GM19239 (cell line): ENCODE measurements at regions not wholly inside any gene's neighbourhood (a gene's known extent, or its start where the extent isn't known, plus 50 kb on each side); places are given as distances from the start of the nearest gene placed in this dataset.
"Not testable (repeated sequence)": the region's sequence is repeated elsewhere in the genome, so short reads cannot be mapped to it uniquely, and the experiment has no call there.

ENCODE experiments used
- DNase-seq: peaks from one replicate; pipeline ENCODE4 v3.0.0; 2011; ENCODE audit warnings: low spot score; ENCODE audit not compliant: insufficient read length
- FAIRE-seq: peaks from 2 replicates; lab custom pipeline; 2011; peaks lifted over from hg19 to GRCh38; lab: Jason Lieb, UNC

GRCh38 chr4:95779447-95779846, 60.4 kb upstream of the PDHA2 start:
- FAIRE-seq (no peak), DNase-seq (no peak)

DNA sequence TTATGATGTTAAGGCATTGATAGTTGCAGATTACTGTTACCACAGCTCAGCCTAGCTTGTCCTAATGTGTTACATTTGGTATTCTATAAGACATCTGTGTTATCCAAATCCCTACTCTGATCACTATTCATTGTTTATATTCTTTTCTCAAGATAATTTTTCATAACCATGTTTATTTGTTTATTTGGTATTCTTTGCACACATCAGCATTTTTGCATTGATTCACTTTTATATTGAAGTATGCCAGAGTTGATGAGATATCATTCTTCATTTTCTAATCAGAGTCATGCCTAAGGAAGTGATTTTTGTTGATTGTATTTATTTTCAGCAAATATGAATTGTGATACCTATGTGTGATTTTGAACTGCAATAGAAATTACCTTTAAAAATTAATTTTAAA, 61.2 kb upstream of the PDHA2 start:
- FAIRE-seq (no peak), DNase-seq (no peak)

DNA sequence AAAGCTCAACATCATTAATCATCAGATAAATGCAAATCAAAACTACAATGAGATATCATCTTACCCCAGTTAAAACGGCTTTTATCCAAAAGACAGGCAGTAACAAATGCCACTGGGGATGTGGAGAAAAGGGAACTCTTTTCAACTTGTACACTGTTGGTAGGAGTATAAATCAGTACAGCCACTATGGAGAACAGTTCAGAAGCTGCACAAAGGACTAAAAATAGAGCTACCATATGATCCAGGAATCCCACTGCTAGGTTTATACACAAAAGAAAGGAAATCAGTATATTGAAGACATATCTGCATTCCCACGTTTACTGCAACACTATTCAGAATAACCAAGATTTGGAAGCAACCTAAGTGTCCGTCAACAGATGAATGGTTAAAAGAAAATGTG, 69.3 kb upstream of the PDHA2 start:
- FAIRE-seq, DNase-seq: not testable (repeated sequence)

GRCh38 chr4:95764961-95765360, 74.9 kb upstream of the PDHA2 start:
- FAIRE-seq (no peak), DNase-seq (no peak)

DNA sequence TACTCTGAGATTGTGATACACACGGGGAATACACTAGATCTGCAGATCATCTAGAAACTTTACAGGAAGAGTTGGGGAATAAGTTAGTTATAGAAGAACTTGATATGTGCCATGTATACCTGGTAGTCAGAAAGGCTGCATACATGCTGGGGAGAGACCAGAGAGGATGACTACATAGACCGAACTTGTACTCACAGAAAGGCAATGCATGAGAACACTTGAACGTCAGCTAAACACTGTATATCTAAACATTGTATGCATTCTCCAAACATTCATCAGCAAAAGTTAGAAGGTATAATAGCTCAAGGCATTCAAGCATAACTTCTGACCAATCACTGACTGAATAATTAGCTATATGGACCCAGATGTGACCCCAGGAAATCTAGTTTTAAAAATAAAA, 78.0 kb upstream of the PDHA2 start:
- no peak for DNase-seq
- FAIRE-seq, result no peak

DNA sequence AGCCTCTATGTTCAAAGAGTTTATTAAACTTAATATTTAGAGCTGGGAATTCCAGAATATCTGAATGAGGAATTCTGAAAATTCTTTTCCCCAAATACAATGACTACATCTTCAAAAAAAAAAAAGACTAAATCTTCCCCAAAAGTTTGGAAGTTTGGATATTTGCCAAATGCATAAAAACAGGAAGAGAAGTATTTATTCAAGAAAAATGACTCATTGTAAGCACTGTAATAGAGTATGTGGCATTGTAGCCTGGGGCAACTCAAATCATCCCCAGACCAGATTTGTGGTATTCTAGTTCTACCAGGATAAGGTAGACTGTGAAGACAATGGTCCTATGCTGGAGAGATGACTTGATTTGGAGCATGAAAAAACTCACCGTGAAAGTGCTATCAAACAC, 78.5 kb upstream of the PDHA2 start:
- DNase-seq (no peak), FAIRE-seq (no peak)

GRCh38 chr4:95760646-95761045, 79.2 kb upstream of the PDHA2 start:
- FAIRE-seq, DNase-seq: not testable (repeated sequence)

DNA sequence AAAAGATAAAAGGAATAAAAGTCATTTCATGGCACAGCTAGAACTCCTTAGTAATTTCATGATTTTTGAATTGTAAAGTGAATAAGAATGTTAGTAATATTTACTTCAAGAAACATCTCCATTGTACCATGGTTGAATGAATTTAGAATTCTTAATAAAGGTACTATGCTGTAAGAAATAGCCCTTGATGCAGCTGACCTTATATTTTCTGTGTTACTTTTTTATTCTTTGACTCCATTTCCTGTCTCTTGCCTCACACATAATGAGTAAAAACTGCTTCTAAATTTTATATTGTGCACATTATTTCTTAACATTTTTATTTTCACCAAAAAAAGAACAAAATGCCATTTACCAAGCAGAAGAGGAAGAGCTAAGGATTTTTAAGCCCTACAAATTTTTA, 81.9 kb upstream of the PDHA2 start:
- FAIRE-seq (no peak), DNase-seq (no peak)

DNA sequence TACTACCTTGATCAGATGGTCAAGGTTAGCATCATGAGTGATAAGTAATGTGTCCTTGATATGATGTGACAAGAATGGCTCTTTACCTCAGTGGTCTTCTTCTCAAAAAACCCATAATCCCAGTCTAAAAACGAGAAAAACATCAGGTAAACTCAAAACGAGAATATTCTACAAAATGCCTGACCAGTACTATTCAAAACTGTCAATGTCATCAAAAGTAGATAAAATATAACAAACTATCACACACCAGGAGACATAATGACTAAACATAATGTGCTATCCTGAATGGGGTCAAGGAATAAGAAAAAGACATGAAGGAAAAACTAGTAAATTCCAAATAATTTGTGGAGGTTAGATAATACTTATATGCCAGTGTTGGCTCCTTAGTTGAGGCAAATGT, 85.2 kb upstream of the PDHA2 start:
- DNase-seq, result no peak

DNA sequence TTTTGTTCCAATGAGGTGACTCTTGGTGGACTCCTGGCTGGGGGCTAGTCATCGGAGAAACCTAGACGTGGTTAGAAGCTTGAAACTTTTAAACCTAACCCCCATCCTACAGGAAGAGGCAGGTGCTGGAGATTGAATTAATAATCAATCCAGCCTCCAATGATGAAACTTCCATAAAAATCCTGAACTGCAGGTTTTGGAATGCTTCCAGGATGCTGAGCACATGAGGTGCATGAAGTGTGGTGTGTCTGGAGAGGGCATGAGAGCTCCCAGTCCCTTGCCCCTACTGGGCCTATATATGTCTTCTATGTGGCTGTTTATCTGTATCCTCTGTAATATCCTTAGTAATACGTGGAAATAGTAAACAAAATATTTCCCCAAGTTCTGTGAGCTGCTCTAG, 90.7 kb upstream of the PDHA2 start:
- FAIRE-seq (no peak), DNase-seq (no peak)

More for the DNA sequence above, 85.2 kb upstream of the PDHA2 start:
- no peak for FAIRE-seq

- DNase-seq (no peak), FAIRE-seq (no peak)
Observed at GRCh38 chr4:95742872-95743271, 97.0 kb upstream of the PDHA2 start.

GRCh38 chr4:95742179-95742578, 97.7 kb upstream of the PDHA2 start:
- FAIRE-seq (no peak), DNase-seq (no peak)

DNA sequence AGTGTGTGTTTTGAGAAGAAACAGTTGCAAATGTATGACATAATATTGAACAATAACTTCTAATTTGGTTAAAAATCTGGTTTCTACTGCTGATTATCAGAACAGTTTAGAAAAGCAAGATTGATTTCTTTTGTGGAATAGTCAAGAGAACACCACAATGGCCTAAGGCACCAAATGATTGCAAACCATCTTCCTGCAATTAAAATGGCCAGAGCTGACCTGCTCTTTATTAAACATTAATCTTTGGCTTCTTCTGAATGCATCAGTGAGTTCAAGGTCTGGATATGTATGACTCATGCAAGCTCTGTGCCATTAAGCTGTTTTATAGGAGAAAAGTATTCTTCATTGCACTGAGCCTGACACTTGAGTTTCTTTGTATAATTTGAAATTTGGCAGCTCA, 107.8 kb upstream of the PDHA2 start:
- no peak for DNase-seq
- FAIRE-seq, result no peak

GRCh38 chr4:95729596-95729995, 110.3 kb upstream of the PDHA2 start:
- FAIRE-seq (no peak), DNase-seq (no peak)

GRCh38 chr4:95728145-95728544, 111.7 kb upstream of the PDHA2 start:
- DNase-seq (no peak), FAIRE-seq (no peak)

GRCh38 chr4:95715830-95716229, 124.1 kb upstream of the PDHA2 start:
- no peak for FAIRE-seq
- no peak for DNase-seq

- no peak for DNase-seq
- FAIRE-seq, result no peak
Observed at GRCh38 chr4:95714571-95714970, 125.3 kb upstream of the PDHA2 start.

- DNase-seq, result no peak
- FAIRE-seq, result no peak
Observed at GRCh38 chr4:95705323-95705722, 134.6 kb upstream of the PDHA2 start.

GRCh38 chr4:95701500-95702170, 138.3 kb upstream of the PDHA2 start:
- no peak for FAIRE-seq

DNA sequence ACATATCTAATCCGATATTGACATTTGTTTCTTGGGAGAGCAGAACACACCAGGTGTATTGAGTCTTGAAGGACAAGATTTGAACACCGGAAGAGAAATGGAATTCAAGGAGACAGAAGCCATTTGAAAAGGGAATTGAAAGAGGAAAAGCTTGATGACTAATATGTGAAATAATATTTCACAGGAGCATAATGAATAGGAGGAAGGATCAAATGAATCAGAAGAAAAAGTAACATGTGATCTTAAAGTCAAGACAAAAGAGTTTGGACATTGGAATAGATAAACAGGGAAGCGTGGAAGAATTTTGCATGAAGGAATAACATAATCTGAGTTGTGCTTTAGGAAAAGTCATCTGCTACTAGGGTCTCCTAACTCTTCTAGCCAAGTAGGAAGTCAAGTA, 145.5 kb upstream of the PDHA2 start:
- FAIRE-seq (no peak), DNase-seq (no peak)

More at GRCh38 chr4:95701500-95702170, 138.3 kb upstream of the PDHA2 start:
- no peak for DNase-seq

GRCh38 chr4:95693594-95693993, 144.8 kb upstream of the UNC5C start:
- DNase-seq (no peak), FAIRE-seq (no peak)

- FAIRE-seq, result no peak
- DNase-seq, result no peak
Observed at GRCh38 chr4:95676190-95676589, 127.4 kb upstream of the UNC5C start.

DNA sequence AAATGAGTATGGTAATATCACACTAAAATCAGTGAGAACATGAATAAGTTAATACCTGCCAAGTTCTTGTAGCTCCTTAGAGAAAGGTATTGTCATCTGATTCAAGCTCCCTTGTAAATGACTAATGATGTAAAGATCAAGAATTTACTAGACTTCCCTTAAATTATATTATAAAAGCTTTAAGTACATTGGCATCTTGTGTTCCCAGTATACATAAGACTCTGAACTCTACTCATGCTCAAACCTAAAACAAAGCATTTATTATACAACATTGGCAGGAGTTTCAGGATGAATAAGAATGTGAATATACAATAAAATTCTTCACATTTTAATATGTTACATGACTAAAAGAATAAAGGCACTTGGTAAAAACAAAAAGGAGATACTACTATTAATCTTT, 126.8 kb upstream of the UNC5C start:
- DNase-seq (no peak), FAIRE-seq (no peak)
